Suprapubic skin (tissue), 4 donors: ENCODE measurements at regions not wholly inside any gene's neighbourhood (a gene's known extent, or its start where the extent isn't known, plus 50 kb on each side); places are given as distances from the start of the nearest gene placed in this dataset.
"Not testable (repeated sequence)": the region's sequence is repeated elsewhere in the genome, so short reads cannot be mapped to it uniquely, and the experiment has no call there.

Experiments used
- EP300 ChIP-seq: sonication (generic); formaldehyde crosslinking; IDR thresholded peaks from one replicate; pipeline ENCODE4 v1.6.1; 2017; ENCODE audit warnings: antibody characterized with exemption
- POLR2A ChIP-seq, 2 donors: fragments of 450-650 bp; IDR thresholded peaks; one replicate each; pipeline ENCODE4 v1.6.1; 2017; ENCODE audit warnings: antibody characterized with exemption in 2 of 2, mild to moderate bottlenecking in 2 of 2, moderate library complexity in 2 of 2
- POLR2AphosphoS5 ChIP-seq, 3 donors: sonication (generic); formaldehyde crosslinking; IDR thresholded peaks; one replicate each; pipeline ENCODE4 v1.6.1; 2017; ENCODE audit warnings: antibody characterized with exemption in 3 of 3
- TF ChIP-seq, protein P1 (sequence below), 2 donors: fragments of 200-600 bp in 1 of 2; fragments of 450-650 bp in 1 of 2; sonication (generic) in 1 of 2; IDR thresholded peaks; one replicate each; pipeline ENCODE4 v1.5.1; 2016 to 2019; ENCODE audit warnings: antibody characterized with exemption in 2 of 2, mild to moderate bottlenecking in 1 of 2, moderate library complexity in 1 of 2

DNA sequence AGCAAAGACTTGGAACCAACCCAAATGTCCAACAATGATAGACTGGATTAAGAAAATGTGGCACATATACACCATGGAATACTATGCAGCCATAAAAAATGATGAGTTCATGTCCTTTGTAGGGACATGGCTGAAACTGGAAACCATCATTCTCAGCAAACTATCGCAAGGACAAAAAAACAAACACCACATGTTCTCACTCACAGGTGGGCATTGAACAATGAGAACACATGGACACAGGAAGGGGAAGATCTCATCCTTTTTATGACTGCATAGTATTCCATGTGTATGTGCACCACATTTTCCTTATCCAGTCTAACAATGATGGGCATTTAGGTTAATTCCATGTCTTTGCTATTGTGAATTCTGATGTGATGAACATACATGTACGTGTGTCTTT lies 652.0 kb upstream of the LRRN3 start:
- TF ChIP-seq POLR2A (IDR thresholded peaks at IDR 0.05); POLR2AphosphoS5 (IDR thresholded peaks at IDR 0.05); EP300: not testable (repeated sequence)
- TF ChIP-seq, protein P1, sequence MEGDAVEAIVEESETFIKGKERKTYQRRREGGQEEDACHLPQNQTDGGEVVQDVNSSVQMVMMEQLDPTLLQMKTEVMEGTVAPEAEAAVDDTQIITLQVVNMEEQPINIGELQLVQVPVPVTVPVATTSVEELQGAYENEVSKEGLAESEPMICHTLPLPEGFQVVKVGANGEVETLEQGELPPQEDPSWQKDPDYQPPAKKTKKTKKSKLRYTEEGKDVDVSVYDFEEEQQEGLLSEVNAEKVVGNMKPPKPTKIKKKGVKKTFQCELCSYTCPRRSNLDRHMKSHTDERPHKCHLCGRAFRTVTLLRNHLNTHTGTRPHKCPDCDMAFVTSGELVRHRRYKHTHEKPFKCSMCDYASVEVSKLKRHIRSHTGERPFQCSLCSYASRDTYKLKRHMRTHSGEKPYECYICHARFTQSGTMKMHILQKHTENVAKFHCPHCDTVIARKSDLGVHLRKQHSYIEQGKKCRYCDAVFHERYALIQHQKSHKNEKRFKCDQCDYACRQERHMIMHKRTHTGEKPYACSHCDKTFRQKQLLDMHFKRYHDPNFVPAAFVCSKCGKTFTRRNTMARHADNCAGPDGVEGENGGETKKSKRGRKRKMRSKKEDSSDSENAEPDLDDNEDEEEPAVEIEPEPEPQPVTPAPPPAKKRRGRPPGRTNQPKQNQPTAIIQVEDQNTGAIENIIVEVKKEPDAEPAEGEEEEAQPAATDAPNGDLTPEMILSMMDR (IDR thresholded peaks at IDR 0.05) = not testable (repeated sequence)
